Fibroblast of mammary gland (primary cell): ENCODE measurements at regions not wholly inside any gene's neighbourhood (a gene's known extent, or its start where the extent isn't known, plus 50 kb on each side); places are given as distances from the start of the nearest gene placed in this dataset.

Experiments used
- DNase-seq: peaks from one replicate; pipeline ENCODE4 v3.0.0-alpha.2; 2010; ENCODE audit warnings: low read depth
- H3K4me3 ChIP-seq: 2 replicates; pipeline ENCODE4 v1.5.1; 2011; ENCODE audit warnings: low read depth, mild to moderate bottlenecking, low read length, moderate library complexity; ENCODE audit not compliant: control insufficient read depth
- TF ChIP-seq, protein P1 (sequence below): conservative IDR thresholded peaks from 2 replicates; pipeline ENCODE4 v1.5.1; 2011; ENCODE audit warnings: low read depth, low read length, inconsistent platforms; ENCODE audit not compliant: control insufficient read depth, insufficient read depth

DNA sequence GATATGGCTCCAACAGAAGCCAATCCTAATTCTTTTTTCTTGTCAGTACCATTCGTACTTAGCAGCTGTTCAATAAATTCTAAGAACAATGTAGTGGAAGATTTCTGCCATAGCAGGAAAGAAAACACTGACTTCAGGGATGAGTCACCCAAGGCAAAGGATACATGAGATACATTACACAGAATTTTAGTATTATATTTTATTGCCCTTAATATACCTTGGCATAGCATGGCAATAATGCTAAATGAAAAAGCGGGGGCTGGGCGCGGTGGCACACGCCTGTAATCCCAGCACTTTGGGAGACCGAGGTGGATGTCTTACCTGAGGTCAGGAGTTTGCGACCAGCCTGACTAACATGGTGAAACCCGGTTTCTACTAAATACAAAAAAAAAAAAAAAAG is 619.1 kb upstream of the DAB2 start:
- TF ChIP-seq, protein P1, sequence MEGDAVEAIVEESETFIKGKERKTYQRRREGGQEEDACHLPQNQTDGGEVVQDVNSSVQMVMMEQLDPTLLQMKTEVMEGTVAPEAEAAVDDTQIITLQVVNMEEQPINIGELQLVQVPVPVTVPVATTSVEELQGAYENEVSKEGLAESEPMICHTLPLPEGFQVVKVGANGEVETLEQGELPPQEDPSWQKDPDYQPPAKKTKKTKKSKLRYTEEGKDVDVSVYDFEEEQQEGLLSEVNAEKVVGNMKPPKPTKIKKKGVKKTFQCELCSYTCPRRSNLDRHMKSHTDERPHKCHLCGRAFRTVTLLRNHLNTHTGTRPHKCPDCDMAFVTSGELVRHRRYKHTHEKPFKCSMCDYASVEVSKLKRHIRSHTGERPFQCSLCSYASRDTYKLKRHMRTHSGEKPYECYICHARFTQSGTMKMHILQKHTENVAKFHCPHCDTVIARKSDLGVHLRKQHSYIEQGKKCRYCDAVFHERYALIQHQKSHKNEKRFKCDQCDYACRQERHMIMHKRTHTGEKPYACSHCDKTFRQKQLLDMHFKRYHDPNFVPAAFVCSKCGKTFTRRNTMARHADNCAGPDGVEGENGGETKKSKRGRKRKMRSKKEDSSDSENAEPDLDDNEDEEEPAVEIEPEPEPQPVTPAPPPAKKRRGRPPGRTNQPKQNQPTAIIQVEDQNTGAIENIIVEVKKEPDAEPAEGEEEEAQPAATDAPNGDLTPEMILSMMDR, result no peak
- H3K4me3 ChIP-seq, result no peak overlapping the region
- no peak for DNase-seq

GRCh38 chr5:40041452-40041851 is 616.7 kb upstream of the DAB2 start:
- TF ChIP-seq, protein P1, result no peak
- DNase-seq, result no peak
- H3K4me3 ChIP-seq, result no peak overlapping the region

DNA sequence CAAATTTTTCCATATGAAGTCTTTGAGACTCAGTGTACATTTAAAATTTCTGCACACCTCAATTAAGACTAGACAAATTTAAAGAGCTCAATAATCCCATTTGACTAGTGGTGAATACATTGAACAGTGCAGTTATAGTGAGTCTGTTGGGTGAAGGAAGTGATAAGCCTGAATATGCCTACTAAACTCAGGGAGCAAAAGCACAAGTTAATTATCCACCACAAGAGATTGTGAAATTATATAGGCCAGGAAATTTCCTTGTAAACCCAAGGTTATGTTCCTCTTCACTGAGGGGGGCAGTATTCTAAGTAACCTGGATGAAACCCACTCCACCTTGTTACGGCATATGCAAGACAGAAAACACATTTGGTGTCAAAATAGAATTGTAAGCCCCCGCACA is 612.9 kb upstream of the DAB2 start:
- H3K4me3 ChIP-seq, result no peak overlapping the region
- no peak for DNase-seq
- TF ChIP-seq, protein P1, result no peak

DNA sequence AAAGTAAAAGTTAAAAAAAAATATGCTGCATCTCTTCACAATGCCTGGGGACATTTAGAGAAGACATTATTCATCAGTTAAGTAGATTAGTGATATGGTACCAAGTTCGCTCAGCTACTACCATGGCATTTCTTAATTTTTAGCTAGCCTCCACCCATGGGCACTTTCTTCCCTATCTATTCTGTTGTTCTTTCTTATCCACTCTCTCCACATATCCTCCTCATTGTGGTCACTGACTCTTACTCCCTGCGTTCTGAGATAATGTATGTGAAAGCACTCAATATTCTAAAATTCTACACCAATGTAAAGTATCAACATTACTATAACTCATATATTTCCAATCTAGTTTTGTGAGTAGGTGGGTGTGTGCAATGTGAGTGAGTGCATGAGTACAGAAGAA is 609.7 kb upstream of the DAB2 start:
- TF ChIP-seq, protein P1, result no peak
- H3K4me3 ChIP-seq, result no peak overlapping the region

DNA sequence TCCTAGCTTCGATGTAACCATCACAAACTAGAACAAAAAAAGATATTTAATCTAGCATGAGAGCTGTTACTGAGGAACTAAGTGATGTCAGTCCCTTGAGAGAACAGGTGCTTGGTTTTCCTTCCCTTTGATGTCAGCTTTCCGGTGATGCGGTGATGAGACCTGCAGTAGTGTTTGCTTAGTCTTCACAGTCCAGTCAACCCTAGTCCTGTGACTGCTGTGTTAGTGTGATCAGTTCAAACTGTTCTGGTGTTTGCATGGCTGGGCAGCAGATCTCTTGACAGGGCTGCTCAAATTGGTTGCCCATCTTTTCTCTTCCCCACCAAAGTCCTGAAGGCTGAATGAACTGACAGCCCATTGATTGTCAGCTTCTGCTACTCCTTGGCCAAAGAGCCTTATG is 608.6 kb upstream of the DAB2 start:
- no peak for DNase-seq
- TF ChIP-seq, protein P1, result no peak
- no peak overlapping the region for H3K4me3 ChIP-seq

More for the DNA sequence above, 609.7 kb upstream of the DAB2 start:
- no peak for DNase-seq

- no peak overlapping the region for H3K4me3 ChIP-seq
- no peak for DNase-seq
- TF ChIP-seq, protein P1, result no peak
Observed at GRCh38 chr5:40033009-40033408, 608.2 kb upstream of the DAB2 start.

DNA sequence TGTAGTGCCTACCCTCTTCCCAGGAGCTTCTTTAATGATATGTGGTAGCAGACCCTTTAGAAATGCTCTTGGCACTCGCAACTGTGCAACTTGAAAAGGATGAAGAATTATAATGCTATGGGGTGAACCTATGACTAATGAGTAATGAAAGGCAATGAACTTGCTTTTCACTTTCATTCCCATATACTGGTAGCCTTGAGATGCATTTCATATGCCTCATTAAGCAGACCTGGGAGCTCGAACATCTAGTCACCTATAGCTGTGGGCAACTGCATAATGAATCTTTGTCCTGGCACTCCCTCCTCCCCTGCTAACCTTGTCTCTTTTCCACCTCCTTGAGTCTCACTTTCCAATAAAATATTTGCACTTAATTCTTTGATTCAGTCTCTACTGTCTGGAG is 605.9 kb upstream of the DAB2 start:
- no peak overlapping the region for H3K4me3 ChIP-seq
- no peak for DNase-seq
- TF ChIP-seq, protein P1, result no peak
